Prostate gland (tissue), 2 donors: ENCODE measurements at regions not wholly inside any gene's neighbourhood (a gene's known extent, or its start where the extent isn't known, plus 50 kb on each side); places are given as distances from the start of the nearest gene placed in this dataset.

Source experiments
- POLR2A ChIP-seq: fragments of 450-650 bp; IDR thresholded peaks from one replicate; pipeline ENCODE4 v1.6.1; 2016; ENCODE audit warnings: antibody characterized with exemption, mild to moderate bottlenecking
- POLR2AphosphoS5 ChIP-seq: sonication (generic); formaldehyde crosslinking; IDR thresholded peaks from one replicate; pipeline ENCODE4 v1.6.1; 2017; ENCODE audit warnings: antibody characterized with exemption
- TF ChIP-seq, protein P1 (sequence below), 4 experiments: fragments of 200-600 bp in 2 of 4; fragments of 450-650 bp in 2 of 4; sonication (generic) in 2 of 4; IDR thresholded peaks; 1 replicate in 3 of 4; 2 replicates in 1 of 4; pipeline ENCODE4 v1.5.1; 2016 to 2019; ENCODE audit warnings: antibody characterized with exemption in 4 of 4, mild to moderate bottlenecking in 2 of 4, moderate library complexity in 2 of 4

DNA sequence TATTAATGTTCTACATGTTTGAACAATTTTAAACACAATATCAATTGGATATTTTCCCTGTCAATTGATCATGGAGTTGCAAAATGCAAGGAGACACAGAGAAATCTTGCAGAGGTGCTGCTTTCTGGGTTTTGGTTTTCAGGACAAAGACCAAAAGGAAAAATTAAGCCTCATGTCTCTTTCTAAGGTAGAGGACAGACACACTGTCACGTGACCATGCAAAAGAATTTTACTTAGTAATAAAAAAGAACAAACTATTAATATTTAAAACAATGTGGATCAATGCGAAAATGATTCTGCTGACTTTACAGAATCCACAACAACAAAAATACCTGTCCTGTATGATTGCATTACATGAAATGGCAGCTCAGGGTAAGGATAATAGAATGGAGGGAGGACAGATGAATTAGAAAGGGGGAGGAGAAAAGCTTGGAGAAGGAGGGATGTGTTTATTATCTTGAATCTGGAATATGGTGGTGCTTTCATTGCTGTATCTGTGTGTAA lies 493.7 kb upstream of the NUPR2 start:
- TF ChIP-seq, protein P1, sequence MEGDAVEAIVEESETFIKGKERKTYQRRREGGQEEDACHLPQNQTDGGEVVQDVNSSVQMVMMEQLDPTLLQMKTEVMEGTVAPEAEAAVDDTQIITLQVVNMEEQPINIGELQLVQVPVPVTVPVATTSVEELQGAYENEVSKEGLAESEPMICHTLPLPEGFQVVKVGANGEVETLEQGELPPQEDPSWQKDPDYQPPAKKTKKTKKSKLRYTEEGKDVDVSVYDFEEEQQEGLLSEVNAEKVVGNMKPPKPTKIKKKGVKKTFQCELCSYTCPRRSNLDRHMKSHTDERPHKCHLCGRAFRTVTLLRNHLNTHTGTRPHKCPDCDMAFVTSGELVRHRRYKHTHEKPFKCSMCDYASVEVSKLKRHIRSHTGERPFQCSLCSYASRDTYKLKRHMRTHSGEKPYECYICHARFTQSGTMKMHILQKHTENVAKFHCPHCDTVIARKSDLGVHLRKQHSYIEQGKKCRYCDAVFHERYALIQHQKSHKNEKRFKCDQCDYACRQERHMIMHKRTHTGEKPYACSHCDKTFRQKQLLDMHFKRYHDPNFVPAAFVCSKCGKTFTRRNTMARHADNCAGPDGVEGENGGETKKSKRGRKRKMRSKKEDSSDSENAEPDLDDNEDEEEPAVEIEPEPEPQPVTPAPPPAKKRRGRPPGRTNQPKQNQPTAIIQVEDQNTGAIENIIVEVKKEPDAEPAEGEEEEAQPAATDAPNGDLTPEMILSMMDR (IDR thresholded peaks at IDR 0.05): no peak
- TF ChIP-seq POLR2AphosphoS5 (no peak), POLR2A (no peak)
